ENCODE measurements at regions not wholly inside any gene's neighbourhood (a gene's known extent, or its start where the extent isn't known, plus 50 kb on each side); places are given as distances from the start of the nearest gene placed in this dataset.
A peak's percentile ranks its signal among the peaks of the same experiment; 100 is the strongest.
"Not testable (repeated sequence)": the region's sequence is repeated elsewhere in the genome, so short reads cannot be mapped to it uniquely, and the experiment has no call there.

GRCh38 chr2:57450170-57450569 is 596.4 kb upstream of the VRK2 start:
- DNase-seq: no peak

- DNase-seq: no peak
Observed at GRCh38 chr2:57452634-57453033, 594.0 kb upstream of the VRK2 start.

DNA sequence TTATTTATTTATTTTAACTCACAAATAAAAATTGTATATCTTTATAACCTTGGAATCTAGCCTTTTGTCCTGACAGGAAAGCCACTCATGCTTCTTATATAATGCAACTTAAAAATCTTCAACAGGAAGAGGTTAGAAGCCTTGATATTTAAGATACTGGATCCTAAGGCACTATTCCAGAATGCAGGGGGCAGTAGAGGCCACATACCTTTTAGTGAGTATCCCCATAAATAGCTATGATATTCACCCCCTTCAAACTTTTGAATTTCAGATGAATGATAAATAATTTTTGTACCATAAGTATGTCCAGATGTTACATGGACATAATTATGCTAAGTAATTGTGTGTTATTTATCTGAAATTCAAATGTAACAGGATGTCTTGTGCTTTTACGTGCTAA is 592.7 kb upstream of the VRK2 start:
- DNase-seq: no peak

DNA sequence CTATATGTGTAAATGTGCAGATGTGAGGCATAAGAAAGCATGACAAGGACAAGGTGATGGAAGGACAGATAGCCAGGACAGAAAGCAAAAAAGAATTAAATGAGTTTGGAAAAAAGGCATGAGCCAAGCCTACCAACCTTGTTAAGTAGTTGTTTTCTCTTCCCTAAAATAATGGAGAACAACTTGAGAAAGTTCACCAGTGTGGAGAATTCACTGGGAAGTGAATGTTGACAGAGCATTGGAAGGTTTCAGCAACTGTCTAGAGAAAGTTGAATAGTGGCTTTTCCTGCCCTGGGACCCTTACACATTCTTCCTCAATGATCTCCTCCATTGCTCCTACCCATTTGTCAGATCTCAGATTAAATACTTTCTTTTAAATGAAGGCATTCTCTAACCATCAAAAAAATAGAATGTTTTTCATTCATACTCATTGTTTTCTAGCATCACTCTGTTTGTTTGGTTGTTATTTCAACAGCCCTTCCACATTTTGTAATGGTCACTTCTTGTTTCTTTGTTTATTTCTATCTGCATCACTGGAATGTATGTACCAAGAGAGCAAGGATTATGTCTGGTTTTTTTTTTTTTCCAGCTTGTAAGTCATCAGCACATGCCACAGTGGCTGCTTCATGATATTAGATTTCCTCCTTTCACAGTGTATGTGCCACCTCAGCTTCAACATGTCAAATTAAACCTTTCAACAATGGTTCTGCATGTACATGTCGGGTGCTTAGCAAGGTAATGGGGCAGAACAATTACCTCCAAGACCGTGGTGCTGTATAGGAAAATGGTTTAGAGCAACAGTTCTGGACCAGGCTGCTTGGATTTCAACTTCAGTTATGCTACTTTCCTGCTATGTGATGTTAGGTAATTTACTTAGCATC is 586.0 kb upstream of the VRK2 start:
- peak; percentile 49 for DNase-seq

- no peak for DNase-seq
Observed at GRCh38 chr2:57461624-57462023, 585.0 kb upstream of the VRK2 start.

- no peak for DNase-seq
Observed at GRCh38 chr2:57465067-57465466, 581.5 kb upstream of the VRK2 start.

DNA sequence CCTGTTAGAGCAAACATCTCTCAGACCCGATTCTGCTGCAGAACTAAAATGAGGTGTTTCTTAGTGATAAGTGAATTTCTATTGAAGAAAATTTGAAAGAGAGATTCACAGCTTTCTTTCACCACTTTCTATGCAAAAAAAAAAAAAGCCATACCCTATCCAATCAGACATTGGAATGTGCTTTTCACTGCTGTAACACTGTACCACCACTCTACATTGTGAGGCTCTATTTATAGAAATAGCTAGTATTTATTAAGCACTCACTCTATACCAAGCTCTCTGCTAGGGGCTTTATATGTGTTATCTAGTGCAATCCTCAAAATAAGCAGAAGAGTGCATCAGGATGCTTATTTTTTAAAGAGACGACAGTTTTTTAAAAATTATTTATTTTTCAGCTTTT is 580.6 kb upstream of the VRK2 start:
- no peak for DNase-seq

DNA sequence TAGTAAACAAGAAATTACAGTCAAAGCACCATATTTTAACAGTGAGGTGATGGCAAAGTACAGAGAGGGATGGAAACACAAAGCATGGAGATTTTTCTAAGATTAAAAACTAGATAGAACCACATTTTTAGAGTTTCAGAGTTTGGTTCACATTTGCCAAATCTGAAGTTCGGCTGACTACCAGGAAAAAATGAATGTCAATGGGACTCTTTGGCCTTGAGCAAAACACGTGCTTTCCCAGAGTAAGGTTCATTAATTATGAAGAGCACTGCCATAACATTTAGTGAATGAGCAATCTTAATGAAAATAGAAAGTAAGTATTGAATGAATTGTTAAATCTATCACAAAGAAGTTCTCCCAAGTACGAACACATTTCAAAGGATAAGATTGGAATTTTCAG is 571.2 kb upstream of the VRK2 start:
- DNase-seq: no peak

- no peak for DNase-seq
Observed at GRCh38 chr2:57479981-57480380, 566.6 kb upstream of the VRK2 start.

- no peak for DNase-seq
Observed at GRCh38 chr2:57488061-57488460, 558.5 kb upstream of the VRK2 start.

DNA sequence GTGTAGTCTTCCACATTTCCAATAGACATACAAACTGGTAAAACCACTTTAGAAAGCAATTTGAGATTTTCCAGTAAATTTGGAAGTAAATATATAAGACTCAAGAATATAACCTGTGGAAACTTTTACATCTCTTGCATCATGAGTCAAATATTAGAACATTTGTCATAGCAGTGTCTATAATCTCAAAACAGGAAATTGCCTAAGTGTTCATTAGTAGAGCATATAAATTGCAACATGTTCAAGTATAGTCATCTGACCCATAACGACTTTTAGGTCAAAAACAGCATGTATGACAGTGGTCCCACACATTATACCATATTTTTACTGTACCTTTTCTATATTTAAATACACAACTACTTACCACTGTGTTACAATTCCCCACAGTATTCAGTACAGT is 555.9 kb upstream of the VRK2 start:
- no peak for DNase-seq

DNA sequence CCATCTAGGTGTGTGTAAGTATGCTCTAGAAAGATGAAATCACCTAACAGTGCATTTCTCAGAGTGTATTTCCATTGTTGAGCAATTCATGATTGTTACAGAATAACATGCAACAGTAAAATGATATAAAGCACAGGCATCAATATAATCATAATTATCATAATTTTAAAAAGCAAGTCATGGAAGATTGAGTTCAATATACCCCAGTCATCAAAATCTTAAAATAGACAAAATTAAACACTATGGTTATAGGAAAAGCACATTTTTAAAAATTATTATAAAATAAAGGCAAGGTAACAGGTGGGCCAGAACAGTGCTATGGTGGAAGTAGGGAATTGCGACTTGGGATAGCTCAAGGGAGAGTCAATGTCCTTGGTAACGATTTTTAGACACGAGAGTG is 555.4 kb upstream of the VRK2 start:
- no peak for DNase-seq

DNA sequence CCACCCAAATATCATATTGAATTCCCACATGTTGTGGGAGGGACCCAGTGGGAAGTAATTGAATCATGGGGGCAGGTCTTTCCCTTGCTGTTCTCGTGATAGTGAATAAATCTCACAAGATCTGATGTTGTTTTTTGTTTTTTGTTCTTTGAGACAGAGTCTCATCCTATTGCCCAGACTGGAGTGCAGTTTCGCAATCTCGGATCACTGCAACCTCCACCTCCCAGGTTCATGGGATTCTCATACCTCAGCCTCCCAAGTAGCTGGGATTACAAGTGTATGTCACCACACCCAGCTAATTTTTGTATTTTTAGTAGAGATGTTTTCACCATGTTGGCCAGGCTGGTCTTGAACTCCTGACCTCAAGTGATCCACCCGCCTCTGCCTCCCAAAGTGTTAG is 552.6 kb upstream of the VRK2 start:
- DNase-seq: not testable (repeated sequence)

DNA sequence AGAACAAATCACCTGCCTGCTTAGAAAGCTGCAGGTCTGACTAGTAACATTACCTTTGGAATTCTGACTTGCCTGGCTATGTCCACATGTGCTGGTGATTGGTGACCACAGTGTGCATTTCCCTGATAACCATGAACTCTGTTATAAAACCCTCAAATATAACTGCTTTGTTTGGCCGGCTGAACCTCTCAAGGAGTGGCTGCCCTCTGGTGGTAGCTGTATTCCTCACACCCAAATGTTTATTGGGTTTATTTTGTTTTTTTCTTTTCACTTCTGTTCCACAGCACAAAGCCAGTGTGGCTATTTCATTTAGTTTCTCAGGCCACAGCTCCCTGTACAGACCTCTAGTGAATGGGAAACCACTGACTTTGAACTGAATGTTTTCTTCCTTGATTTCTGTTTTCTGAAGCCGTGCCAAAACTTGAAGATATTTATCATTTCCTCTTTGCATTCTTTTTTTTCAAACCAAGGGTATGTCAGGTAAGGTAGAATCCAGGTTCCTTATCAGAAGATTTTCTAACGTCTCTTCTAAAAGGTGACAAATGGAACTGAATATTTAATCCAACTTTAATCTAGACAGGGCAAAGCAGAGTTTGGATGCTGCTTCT is 549.0 kb upstream of the VRK2 start:
- DNase-seq: peak; percentile 54

DNA sequence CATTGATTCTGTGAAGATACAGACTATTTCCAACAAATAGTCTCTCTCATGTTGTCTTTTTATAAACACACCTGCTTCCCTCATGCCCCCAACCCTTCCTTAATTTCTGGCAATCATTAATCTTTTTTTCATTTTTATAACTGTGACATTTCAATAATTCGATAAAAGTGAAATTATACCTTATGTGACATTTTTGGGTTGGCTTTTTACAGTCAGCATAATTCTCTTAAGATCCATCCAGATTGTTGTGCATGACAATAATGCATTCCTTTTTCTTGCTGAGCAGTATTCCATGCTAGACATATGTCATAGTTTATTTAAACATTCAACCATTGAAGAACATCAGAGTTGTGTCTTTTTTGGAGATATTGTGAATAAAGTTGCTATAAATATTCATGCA is 541.8 kb upstream of the VRK2 start:
- no peak for DNase-seq

GRCh38 chr2:57509189-57509588 is 537.4 kb upstream of the VRK2 start:
- DNase-seq: no peak

DNA sequence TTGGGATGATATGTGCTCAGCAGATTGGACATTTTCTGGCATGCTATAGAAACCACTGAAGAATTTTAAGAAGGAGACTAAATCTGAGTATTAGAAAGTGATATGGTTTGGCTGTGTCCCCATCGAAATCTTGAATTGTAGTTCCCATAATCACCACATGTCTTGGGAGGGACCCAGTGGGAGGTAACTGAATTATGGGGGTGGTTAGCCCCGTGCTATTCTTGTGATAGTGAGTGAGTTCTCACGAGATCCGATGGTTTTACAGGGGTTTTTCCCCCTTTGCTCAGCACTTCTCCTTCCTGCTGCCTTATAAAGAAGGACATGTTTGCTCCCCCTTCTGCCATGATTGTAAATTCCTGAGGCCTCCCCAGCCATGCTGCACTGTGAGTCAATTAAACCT is 535.9 kb upstream of the VRK2 start:
- no peak for DNase-seq

- no peak for DNase-seq
Observed at GRCh38 chr2:57515366-57515765, 531.2 kb upstream of the VRK2 start.

- DNase-seq: peak; percentile 69
Observed at GRCh38 chr2:57516698-57517340, 529.8 kb upstream of the VRK2 start.

DNA sequence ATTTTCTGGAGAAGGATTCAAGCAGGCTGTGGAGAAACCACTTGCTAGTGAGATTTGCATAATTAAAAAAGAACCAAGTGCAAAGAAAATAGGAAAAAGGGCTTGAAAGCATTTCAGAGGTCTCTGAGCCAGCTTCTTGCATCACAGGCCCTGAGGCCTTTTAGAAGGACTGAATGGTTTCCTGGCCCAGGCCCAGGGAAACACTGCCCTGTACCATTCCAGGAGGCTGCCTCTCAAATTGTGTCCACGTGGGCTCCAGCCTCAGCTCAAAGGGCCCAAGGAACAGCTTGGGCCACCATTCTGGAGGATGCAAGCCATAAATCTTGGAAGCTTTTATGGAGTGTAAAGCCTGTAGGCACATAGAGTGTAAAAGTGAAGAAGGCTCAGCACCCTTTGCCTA is 523.3 kb upstream of the VRK2 start:
- DNase-seq: no peak

DNA sequence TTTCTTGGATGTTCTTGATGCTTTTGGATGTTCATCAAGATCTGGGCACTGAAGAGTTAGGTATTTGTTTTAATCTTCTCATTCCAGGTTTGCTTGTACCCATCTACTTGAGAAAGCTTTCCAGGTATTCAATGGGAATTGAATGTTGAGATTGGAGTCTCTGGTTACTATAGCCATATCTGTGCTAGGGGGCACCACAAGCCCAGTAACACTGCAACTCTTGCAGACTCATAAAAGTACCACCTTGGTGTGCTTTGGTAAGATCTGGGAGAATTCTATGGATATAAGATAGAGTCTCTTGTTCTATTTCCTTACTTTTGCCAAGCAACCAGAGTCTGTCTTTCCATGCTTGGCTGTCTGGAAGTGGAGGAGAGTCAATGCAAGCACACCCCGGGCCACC is 518.9 kb upstream of the VRK2 start:
- no peak for DNase-seq

GRCh38 chr2:57528499-57528898 is 518.1 kb upstream of the VRK2 start:
- DNase-seq: no peak

DNA sequence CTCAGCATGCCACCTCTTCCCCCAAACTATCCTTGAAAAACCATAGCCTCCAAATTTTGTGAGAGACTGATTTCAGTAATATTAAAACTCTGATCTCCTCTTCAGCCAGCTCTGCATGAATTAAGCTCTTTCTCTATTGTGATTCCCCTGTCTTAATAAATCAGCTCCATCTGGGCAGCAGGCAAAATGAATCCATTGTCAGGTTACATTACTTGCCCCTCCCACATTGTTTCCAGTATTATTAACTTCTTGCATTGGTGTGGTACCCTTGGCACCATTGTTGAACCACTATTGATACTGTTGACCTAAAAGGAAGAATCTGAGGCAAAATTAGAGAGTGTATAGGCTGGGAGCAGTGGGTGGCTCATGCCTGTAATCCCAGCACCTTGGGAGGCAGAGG is 512.2 kb upstream of the VRK2 start:
- DNase-seq: no peak

- DNase-seq: no peak
Observed at GRCh38 chr2:57536535-57537231, 509.9 kb upstream of the VRK2 start.

All from NCI-H1436 (cell line).